ENCODE measurements at regions not wholly inside any gene's neighbourhood (a gene's known extent, or its start where the extent isn't known, plus 50 kb on each side); places are given as distances from the start of the nearest gene placed in this dataset.

DNA sequence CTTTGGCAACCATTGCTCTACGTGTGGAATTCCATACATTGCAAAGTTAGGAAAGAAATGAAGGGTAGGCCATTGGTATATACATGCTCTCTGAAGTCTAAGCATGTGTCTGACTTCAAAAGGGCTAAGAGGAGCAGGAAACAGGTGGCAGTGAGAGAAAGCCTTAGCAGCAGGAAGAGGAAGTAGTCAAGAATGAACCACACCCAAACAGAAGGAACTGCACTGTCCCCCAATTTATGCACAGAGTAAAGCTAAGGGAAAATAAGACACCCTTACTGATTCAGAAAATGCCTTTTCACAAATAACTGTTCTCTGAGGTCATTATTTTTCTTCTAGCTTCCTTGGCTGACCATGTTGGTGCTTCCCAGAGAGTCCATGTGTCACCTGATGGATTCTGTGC lies 575.4 kb downstream of the NTRK3 start:
- TF ChIP-seq GATA2 (IDR thresholded peaks at IDR 0.05; ENCODE audit: low read depth, low read length) (no peak), GATA3 (IDR thresholded peaks at IDR 0.05; ENCODE audit: low read depth, low read length) (no peak)

Data from SH-SY5Y (cell line).